GM21786 (cell line): ENCODE measurements at regions not wholly inside any gene's neighbourhood (a gene's known extent, or its start where the extent isn't known, plus 50 kb on each side); places are given as distances from the start of the nearest gene placed in this dataset.
"Not testable (repeated sequence)": the region's sequence is repeated elsewhere in the genome, so short reads cannot be mapped to it uniquely, and the experiment has no call there.

ENCODE experiments used
- ATAC-seq: cut with Tn5 transposase; IDR thresholded peaks from one replicate; pipeline ENCODE4 v1.9.1; 2021; ENCODE audit not compliant: unreplicated experiment

DNA sequence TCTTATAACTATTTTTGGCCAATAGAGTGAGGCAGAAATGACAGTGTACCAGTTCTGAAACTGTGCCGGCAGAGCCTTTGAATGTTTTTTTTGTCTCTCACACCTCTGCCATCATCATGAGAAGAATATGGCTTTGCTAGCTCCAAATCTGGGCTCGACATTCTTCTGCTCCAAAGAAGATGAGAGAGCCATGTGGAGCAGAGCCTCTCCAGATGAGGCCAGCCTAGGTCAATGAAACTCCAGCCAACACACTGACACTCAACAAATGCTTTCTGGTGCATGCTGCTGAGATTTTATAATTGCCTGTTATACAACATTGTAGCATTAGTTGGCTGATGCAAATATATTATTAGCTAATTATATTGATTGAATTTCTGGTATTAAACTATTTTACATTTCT is 154.7 kb downstream of the SLC38A4 start:
- ATAC-seq, result no peak

DNA sequence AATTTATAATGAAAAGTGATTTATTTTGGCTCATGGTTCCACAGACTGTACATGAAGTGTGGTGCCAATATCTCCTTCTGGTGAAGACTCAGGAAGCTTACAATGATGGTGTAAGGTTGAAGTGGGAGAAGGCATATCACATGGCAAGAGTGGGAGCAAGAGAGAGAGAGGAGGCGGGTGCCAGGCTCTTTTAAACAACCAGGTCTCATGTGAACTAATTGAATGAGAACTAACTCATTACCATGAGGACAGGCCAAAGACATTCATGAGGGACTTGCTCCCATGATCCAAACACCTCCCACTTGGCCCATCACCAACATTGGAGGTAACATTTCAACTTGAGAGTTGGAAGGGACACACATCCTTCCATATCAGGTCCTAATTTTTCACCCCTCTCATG is 155.2 kb downstream of the SLC38A4 start:
- ATAC-seq, result no peak

DNA sequence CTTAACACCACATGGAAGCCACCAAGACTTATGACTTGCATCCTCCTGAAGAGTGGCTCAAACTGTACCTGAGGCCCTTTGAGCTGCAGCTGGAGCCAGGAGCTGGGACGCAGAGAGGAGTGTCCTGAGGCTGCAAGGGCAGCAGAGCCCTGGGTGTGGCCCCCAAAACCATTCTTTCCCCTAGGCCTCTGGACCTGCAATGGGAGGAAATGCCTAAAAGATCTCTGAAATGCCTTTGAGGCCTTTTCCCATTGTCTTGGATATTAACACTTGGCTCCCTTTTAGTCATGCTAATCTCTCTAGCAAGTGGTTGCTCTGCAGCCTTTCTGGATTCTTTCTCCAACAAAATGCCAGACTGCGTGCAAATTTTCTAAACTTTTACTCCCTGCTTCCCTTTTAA is 156.1 kb downstream of the SLC38A4 start:
- no peak for ATAC-seq

DNA sequence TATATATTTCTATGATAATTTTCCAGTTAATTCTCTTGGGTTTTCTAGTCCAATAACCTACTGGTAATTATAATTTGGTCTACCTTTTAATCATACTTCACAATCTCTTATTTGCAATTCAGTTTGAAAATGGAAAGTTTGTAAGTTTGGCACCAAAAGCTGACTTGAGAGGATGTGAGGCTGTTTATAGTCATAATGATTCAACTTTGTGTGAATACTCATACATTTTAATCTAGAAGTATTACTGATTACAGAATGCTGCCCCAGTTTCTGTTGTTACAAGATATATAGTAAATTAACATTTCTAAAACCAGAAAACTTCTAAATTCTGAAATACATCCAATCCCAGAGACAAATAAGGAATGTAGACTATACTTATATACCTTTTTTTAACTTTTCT is 158.2 kb downstream of the SLC38A4 start:
- no peak for ATAC-seq

DNA sequence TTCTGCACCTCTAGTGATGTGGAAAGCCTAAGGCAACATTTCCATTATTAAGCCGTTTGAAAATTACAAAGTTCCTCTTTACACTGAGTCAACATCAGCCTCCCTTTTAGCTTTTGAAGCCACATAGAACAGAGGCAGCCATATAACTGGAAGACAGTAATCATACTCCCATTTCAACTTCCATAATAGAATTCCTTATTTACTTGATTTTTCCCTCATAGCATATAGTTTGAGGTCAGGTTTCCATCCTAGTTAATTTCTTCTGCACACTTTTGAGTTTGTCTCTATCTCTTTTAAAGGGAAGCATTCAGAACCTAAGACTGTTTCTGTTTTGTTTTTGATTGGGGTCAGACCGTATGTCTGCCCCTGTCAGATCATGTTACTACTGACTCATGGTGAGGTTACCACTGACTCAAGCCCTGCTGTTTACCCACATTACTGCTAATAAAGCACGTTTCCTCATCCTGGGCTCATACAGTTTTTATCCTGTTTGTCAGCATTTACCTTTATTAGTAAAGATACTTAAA is 161.0 kb downstream of the SLC38A4 start:
- peak; percentile 66 for ATAC-seq

DNA sequence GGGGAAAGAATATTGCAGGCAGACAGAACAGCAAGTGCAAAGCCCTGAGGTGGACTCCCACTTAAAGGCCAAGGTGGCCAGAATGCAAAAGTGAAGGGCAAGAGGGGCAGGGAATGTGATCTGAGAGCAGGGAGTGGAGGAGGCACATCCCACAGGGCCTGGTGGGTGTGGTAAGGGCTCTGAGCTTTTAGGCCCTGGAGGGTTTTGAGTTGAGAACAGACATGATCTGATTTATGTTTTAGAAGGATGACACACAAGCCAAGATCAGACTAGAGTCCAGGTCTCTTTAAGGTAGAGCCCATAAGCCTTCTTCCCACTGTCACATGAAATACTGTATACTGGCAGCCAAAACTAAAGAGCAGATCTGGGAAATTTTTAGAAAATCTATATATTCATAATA is 162.5 kb downstream of the SLC38A4 start:
- ATAC-seq, result no peak

DNA sequence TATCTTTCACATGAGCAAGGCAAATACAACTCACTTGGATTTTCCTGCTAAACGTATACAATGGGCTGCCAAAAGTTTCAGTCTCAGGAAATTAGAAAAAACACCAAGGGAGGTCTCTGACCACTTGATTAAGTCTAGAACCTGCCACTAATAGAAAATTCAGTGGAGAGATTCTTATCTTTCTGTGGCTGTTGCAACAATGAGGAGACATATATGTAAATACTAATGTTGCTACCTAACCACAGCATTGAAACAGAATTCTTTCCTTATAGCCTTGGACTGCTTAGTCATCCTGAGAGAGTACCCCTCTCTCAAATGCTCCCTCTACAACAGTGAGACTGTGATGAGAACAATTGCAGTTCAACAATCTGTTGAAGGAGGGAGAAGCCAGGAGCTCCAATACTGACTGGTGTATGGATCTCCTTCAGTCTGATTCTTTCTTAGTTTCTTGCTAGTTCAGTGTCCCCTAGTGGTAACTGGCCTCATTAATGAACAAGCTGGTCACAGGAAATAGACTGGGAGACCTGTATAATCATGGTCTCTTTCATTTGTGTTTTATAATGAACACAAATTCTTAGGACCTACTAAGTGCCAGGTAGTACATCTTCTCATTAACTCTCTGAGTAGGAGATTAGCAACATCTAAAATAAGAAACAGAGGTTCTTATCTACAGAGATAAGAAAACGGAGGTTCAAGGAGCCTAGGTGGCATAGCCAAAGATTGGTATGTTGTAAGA is 164.5 kb downstream of the SLC38A4 start:
- ATAC-seq, result peak; percentile 71

DNA sequence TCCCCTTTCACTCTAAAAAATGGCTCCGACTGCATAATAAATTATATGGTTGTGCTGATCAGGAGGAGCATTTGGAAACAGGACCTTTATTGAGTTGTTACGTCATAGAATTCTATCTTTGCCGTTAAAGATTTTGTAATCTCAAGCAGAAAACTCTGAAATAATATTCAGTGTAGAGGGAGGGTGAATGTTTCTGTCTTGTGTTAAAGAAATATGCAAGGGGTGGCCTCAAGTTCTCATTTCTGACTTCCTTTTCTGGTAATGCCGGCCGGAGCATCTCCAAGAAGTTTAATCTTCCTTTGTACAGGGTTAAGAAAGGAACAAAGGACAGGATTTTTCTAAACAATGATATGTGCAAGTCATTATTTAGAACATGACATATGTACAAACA is 165.1 kb downstream of the SLC38A4 start:
- no peak for ATAC-seq

DNA sequence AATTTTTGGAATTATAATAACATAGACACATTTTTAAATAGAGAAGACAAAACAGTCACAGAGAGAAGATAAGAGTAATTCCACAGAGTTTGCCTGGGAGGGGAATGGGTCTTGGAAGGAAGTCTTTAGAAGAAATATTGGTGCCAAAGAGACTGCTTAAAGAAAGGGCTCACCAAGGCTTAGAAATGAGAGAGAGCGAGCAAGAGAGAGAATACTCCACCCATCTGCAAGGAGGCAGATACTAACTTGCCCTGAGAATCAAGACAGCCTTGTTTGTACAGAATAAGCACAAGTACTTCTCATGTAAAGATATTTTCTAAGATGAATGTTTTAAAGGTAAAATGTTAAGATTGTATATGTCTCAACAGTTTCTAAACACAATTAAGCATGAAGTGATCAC is 165.5 kb downstream of the SLC38A4 start:
- ATAC-seq, result no peak

DNA sequence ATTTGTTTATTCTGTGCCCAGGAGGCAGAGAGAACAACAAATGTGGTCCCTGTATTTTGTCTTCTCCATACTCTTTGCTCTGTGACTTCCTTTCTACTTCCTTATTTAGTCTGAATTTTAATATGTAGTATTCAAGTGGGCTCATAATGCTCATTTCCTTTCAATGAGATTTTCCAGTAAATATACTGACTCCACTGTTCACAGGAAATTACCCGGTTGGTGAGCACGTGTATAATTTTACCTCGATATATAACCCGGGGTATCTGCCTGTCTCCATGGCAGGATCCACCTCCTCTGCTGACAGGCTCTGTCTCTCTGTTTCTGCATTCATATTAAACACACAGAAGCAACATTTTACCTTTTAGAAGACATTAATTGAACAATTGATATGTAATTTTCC is 166.0 kb downstream of the SLC38A4 start:
- ATAC-seq, result no peak

DNA sequence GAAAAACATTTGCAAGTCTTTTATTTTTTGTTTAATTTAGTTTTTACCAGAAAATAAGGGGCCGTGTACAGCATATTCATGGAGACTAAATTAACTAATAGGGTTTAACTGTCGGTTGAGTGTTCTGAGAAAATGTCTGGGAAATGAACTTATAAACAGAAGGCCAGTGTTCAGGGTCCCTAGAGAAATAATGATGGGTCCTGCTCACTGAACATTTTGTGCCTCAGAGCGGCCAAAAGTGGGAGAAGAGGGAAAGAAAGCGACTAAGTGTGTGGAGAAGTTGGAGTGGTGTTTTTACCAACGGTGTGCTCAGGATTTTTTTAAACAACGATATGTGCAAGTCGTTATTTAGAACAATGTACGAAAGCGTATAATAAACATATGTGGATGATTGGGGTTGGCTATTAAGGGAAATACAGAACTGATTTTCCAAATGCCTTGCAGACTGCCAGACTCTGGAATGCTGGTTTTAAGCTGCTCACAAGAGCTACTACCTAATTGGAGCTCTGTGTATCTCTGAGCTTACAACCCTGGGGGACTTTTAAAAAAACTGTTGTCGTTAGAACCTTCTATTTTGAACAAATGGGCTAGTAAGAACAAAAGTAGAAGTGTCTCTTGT is 166.7 kb downstream of the SLC38A4 start:
- ATAC-seq, result no peak

DNA sequence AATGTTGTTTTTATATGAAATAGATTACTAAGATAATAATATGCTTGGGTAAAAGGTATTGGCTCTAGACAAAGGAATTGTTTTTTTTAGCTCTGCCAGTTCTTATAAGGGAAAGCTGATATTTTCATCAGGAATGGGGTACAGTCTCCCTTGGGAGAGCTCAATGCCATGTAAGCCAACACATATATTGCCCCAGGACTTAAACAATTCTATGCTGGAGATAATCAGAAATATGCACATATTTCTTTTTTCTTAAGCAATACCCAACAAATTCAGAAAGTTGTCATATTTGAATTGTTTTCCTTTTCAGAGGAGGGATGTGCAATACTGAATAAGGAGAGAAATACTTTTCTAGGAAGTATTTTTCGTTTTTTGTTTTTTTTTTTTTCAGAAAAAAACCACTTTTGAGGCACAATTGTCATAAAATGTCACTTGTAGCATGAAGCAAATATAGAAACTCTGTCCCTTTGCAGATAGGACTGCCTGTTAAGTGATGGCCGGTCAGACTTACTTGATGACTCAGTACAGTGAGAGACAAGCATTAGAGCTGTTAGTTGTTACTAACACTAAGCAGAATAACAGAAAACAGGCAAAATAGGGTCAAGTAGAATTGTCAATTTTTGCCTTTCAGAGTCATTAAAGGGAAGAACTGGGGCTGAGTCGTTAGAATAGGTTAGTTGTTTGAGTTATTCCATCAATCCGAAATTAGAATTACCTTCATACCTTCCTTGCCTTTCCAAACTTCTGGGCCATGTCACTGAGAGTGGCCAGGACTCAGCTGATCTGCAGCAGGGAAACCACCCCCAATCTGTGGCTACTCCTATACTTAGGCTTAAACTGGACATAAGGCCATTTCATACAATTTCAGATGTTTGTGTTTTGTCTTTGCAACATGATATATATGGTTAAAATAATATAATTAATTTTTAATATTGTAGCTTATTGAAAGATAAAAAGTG is 168.1 kb downstream of the SLC38A4 start:
- ATAC-seq, result no peak

DNA sequence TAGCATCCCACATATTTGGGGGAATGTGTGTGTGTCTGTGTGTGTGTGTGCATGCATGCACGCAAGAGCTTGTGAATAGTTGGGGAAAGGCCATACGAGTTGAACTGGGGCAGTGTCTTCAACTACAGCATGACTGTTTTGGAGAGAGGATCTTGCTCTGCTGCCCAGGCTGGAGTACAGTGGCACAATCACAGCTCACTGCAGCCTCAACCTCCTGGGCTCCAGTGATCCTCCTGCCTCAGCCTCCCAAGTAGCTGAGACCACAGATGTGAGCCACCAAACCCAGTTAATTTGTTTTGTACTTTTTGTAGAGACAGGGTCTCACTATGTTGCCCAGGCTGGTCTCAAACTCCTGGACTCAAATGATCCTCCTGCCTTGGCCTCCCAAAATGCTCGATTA is 169.8 kb downstream of the SLC38A4 start:
- not testable (repeated sequence) for ATAC-seq

DNA sequence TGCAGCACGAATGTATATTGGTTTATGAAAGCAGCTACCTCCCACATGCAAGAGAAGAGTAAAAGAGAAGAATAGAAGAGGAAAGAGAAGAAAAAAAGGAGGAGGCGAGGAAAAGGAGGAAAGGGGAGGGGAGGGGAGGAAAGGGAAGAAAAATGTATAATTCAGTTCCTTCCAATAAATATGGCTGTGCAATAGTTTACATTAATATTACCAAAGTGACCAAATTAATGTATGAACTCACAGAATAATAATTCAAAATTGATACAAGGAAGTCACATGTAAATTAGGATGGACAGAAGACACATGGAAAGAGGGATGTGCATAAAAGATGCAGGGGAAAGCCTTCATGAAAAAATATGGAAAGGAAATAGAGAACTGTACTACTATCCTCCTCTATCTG is 172.5 kb downstream of the SLC38A4 start:
- no peak for ATAC-seq

DNA sequence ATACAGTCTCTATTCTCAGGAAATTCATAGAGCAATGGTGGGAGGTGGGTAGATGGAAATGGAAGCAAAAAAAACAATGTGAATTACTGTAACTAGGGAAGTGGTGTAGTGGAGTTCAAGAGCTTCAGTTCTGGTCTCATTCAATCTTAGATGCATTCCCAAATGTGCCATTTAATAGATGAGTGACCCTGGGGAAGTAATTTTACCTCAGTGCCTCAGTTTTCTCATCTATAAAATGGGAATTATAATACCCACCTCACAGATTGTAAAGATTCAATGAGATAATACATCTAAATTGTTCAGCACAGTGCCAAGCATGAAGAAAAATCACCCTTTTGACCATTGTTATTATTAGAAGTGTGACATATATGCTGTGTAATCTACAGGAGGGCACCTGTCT is 173.1 kb downstream of the SLC38A4 start:
- no peak for ATAC-seq

DNA sequence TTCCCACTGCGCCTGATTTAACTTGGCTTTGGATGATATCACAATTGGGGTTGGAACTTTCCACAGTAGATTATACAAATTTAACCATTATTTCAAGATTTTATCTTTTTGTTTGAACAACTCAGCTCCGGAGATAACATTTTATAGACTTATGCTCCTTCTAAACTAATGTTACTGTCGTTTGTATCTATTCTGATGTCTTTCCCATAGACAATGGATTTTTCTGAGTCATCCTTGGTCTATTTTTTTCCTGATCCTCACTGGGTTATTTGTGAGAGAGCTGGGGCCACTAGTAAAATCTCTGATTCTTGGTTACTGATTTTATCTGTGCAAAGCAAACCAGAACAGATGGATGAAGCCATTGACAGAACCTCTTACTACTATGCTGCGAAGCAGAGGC is 175.1 kb downstream of the SLC38A4 start:
- no peak for ATAC-seq

DNA sequence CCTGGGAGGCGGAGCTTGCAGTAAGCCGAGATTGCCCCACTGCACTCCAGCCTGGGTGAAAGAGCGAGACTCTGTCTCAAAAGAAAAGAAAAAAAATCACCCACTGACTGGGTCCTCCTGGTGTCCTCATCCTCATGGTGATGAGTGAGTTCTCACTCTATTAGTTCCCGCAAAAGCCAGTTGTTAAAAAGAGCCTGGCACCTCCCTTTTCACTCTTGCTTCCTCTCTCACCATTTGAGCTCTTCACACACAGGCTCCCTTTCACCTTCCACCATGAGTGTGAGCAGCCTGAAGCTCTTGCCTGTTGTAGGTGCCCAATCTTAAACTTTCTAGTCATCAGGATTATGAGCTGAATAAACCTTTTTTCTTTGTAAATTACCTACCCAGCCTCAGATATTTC is 176.4 kb downstream of the SLC38A4 start:
- ATAC-seq, result no peak

DNA sequence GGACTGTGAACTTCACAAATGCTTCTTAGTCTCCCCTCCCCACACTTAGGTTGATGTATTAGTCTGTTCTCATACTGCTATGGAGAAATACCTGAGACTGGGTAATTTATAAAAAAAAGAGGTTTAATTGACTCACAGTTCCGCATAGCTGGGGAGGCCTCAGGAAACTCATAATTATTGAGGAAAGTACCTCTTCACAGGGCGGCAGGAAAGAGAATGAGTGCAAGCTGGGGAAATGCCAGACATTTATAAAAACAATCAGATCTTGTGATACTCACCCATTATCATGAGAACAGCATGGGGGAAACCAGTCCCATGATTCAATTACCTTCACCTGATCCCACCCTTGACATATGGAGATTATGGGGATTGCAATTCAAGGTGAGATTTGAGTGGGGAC is 178.8 kb downstream of the SLC38A4 start:
- ATAC-seq, result no peak

DNA sequence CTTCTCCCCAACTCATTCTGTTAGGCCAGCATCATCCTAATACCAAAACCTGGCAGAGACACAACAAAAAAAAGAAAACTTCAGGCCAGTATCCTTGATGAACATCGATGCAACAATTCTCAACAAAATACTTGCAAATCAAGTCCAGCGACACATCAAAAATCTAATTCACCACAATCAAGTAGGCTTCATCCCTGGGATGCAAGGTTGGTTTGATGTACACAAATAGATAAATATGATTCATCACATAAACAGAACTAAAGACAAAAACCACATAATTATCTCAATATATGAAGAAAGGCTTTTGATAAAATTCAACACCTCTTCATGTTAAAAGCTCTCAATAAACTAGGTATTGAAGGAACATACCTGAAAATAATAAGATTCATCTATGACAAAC is 184.1 kb downstream of the SLC38A4 start:
- ATAC-seq, result not testable (repeated sequence)

DNA sequence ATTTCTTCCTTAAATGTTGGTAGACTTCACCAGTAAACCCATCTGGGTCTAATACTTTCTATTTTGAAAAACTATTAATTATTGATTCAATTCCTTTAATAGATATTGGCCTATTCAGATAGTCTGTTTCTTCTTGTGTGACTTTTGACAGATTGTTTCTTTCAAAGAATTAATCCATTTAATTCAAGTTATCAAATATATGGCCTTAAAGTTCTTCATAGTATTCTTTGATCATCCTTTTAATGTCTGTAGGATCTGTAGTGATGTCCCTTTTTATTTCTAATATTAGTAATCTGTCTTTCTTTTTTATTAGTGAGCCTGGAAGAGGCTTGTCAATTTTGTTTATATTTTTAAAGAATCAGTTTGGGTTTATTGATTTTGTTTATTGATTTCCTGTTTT is 190.0 kb downstream of the SLC38A4 start:
- no peak for ATAC-seq

DNA sequence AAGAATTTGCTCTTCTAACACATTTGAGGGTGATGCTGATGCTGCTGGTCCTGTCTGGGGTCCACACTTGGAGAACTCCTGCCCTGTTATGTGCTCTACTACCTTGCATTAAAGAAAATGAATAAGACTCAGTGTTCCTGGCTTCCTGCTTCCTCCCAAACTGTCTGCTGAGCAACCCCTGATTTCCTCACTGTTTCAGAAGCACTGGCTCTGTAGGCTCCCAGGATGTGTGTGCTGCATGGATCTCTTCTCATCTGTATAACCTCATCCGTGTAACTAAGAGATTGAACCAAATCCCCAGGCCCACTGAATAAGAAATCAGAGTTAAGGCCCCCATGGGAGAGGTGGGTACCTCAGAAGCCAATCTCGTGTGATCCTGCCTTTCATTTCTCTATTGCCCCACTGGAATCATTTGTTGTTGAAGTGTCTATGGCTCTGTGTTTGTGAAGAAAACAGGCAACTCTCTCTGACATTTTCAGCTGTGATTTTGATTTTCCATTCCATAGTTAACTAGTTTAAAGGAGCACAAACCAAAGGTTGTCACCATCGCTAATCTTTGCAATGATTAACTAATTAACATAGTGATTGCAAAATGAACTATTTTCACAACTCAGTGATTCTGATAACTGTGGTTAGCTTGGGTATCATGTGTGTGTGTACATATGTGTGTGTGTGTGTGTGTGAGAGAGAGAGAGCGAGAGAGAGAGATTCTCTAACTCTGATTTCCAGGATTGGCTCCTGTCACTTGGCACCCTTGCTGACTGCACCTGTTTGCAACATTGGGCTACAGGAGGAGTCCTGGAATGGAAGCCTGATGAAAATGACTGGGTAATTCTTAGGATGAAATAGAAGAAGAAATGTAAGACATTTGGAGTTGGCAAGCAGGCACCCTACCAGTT is 196.2 kb downstream of the SLC38A4 start:
- ATAC-seq, result no peak
